ENCODE measurements at regions not wholly inside any gene's neighbourhood (a gene's known extent, or its start where the extent isn't known, plus 50 kb on each side); places are given as distances from the start of the nearest gene placed in this dataset.

- TF ChIP-seq EZH2phosphoT487 (conservative IDR thresholded peaks at IDR 0.05; ENCODE audit: low read length) (no peak), CTCF (IDR thresholded peaks at IDR 0.05; ENCODE audit: insufficient read depth, low read length, poor library complexity, severe bottlenecking) (no peak)
These were observed 141.1 kb upstream of the GLI3 start for GRCh38 chr7:42378149-42378548.

GRCh38 chr7:42373285-42373684 is 136.3 kb upstream of the GLI3 start:
- no peaks in the 10 kb centered on the region for H3K79me2 ChIP-seq (ENCODE audit: insufficient read depth, low read length)
- TF ChIP-seq CTCF (IDR thresholded peaks at IDR 0.05; ENCODE audit: insufficient read depth, low read length, poor library complexity, severe bottlenecking) (no peak), EZH2phosphoT487 (conservative IDR thresholded peaks at IDR 0.05; ENCODE audit: low read length) (no peak)
- no peaks in the 10 kb centered on the region for H3K36me3 ChIP-seq (ENCODE audit: low read length)
- H4K20me1 ChIP-seq (ENCODE audit: low read depth, low read length) = no peaks in the 10 kb centered on the region
- no peaks in the 10 kb centered on the region for H3K9me2 ChIP-seq (replicated peaks; ENCODE audit: insufficient read depth, low read length)
- H3K27ac ChIP-seq (ENCODE audit: low read depth, low read length) = no peak overlapping the region
- H3F3A ChIP-seq (ENCODE audit: insufficient read depth) = no peaks in the 10 kb centered on the region
- no peak overlapping the region for H2AFZ ChIP-seq (ENCODE audit: low read depth, low read length, severe bottlenecking)
- H3K9me3 ChIP-seq (ENCODE audit: insufficient read depth, low read length) = no peaks in the 10 kb centered on the region
- no peak overlapping the region for H3K4me3 ChIP-seq (ENCODE audit: insufficient read depth, low read length, poor library complexity, severe bottlenecking)
- no peaks in the 10 kb centered on the region for H3K27me3 ChIP-seq (ENCODE audit: low read length)
- no peak overlapping the region for H3K4me2 ChIP-seq (ENCODE audit: low read depth, low read length, poor library complexity, severe bottlenecking)
- H3K9ac ChIP-seq (ENCODE audit: low read length) = no peak overlapping the region

More at GRCh38 chr7:42378149-42378548, 141.1 kb upstream of the GLI3 start:
- H3K4me2 ChIP-seq (ENCODE audit: low read depth, low read length, poor library complexity, severe bottlenecking) = no peak overlapping the region
- no peak overlapping the region for H3K4me3 ChIP-seq (ENCODE audit: insufficient read depth, low read length, poor library complexity, severe bottlenecking)
- no peaks in the 10 kb centered on the region for H4K20me1 ChIP-seq (ENCODE audit: low read depth, low read length)
- no peak overlapping the region for H3K27ac ChIP-seq (ENCODE audit: low read depth, low read length)
- H3K27me3 ChIP-seq (ENCODE audit: low read length) = no peaks in the 10 kb centered on the region
- no peaks in the 10 kb centered on the region for H3K9me3 ChIP-seq (ENCODE audit: insufficient read depth, low read length)
- H3K79me2 ChIP-seq (ENCODE audit: insufficient read depth, low read length) = no peaks in the 10 kb centered on the region
- H3K36me3 ChIP-seq (ENCODE audit: low read length) = no peaks in the 10 kb centered on the region
- H3K9ac ChIP-seq (ENCODE audit: low read length) = no peak overlapping the region
- H3K9me2 ChIP-seq (replicated peaks; ENCODE audit: insufficient read depth, low read length) = no peaks in the 10 kb centered on the region
- H2AFZ ChIP-seq (ENCODE audit: low read depth, low read length, severe bottlenecking) = no peak overlapping the region
- no peaks in the 10 kb centered on the region for H3F3A ChIP-seq (ENCODE audit: insufficient read depth)

- no peaks in the 10 kb centered on the region for H3F3A ChIP-seq (ENCODE audit: insufficient read depth)
- no peak overlapping the region for H2AFZ ChIP-seq (ENCODE audit: low read depth, low read length, severe bottlenecking)
- no peak overlapping the region for H3K27ac ChIP-seq (ENCODE audit: low read depth, low read length)
- no peaks in the 10 kb centered on the region for H3K79me2 ChIP-seq (ENCODE audit: insufficient read depth, low read length)
- no peaks in the 10 kb centered on the region for H4K20me1 ChIP-seq (ENCODE audit: low read depth, low read length)
- no peaks in the 10 kb centered on the region for H3K36me3 ChIP-seq (ENCODE audit: low read length)
- TF ChIP-seq CTCF (IDR thresholded peaks at IDR 0.05; ENCODE audit: insufficient read depth, low read length, poor library complexity, severe bottlenecking) (no peak), EZH2phosphoT487 (conservative IDR thresholded peaks at IDR 0.05; ENCODE audit: low read length) (no peak)
- H3K9me3 ChIP-seq (ENCODE audit: insufficient read depth, low read length) = no peaks in the 10 kb centered on the region
- H3K9me2 ChIP-seq (replicated peaks; ENCODE audit: insufficient read depth, low read length) = no peaks in the 10 kb centered on the region
- H3K4me3 ChIP-seq (ENCODE audit: insufficient read depth, low read length, poor library complexity, severe bottlenecking) = no peak overlapping the region
- H3K9ac ChIP-seq (ENCODE audit: low read length) = no peak overlapping the region
- H3K4me2 ChIP-seq (ENCODE audit: low read depth, low read length, poor library complexity, severe bottlenecking) = no peak overlapping the region
- H3K27me3 ChIP-seq (ENCODE audit: low read length) = no peaks in the 10 kb centered on the region
These were observed 135.5 kb upstream of the GLI3 start for GRCh38 chr7:42372479-42372878.

Data from SU-DHL-6 (cell line).